GM19452 (cell line): ENCODE measurements at regions not wholly inside any gene's neighbourhood (a gene's known extent, or its start where the extent isn't known, plus 50 kb on each side); places are given as distances from the start of the nearest gene placed in this dataset.
"Not testable (repeated sequence)": the region's sequence is repeated elsewhere in the genome, so short reads cannot be mapped to it uniquely, and the experiment has no call there.

ENCODE experiments used
- ATAC-seq: cut with Tn5 transposase; IDR thresholded peaks from one replicate; pipeline ENCODE4 v1.9.1; 2021; ENCODE audit not compliant: unreplicated experiment

DNA sequence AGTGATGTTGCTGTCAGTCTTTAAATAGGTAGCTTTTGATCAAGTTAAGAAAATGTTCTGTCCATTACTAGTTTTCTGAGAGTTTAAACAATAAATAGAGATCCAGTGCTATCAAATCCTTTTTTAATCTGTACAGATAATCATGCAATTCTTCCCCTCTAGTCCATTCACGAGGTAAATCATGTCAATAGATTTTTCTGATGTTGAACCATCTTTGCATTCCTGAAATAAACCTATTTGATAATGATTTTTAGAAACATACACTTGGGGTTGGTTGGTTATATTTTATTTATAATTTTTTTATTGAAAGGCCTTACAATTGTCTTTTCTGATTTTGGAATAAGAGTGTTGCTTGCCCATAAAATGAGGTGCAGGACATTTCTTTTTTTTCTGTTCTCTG lies 95.0 kb downstream of the FAM53A start:
- no peak for ATAC-seq

DNA sequence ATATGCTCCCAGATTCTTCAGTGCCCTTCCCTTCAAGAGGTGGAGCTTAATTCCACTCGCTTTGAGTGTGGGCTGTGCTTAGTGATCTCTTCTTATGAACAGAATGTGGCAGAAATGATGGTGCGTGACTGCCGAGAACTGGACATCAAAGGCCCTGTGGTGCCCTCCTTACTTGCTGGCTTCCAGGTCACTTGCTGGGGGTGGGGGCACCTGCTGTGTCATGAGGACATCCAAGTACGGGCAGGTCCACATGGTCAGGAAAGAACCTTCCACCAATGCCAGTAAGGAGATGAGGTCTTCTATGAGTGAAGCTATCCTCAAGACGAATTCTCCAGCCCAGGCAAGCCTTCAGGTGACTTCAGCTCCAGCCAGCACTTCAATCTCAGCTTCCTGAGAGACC lies 95.8 kb downstream of the FAM53A start:
- ATAC-seq, result no peak

DNA sequence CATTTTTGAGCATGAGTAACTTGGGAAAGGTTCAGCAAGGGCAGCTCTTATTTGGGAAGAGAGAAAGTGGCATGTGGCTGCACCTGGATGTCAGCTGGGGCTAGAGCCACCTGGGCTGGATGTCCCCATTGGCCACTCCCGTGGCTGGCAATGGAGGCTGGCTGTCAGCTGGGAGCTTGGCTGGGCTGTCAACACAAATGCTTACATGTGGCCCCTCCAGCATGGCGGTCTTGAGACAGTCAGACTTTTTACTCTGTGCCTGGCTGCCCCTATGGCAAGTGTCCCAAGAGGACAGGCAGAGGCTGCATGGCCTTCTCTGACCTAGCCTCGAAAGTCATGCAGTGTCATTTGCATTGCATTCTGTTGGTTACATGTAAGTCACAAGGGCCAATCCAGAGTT lies 99.6 kb downstream of the FAM53A start:
- no peak for ATAC-seq

DNA sequence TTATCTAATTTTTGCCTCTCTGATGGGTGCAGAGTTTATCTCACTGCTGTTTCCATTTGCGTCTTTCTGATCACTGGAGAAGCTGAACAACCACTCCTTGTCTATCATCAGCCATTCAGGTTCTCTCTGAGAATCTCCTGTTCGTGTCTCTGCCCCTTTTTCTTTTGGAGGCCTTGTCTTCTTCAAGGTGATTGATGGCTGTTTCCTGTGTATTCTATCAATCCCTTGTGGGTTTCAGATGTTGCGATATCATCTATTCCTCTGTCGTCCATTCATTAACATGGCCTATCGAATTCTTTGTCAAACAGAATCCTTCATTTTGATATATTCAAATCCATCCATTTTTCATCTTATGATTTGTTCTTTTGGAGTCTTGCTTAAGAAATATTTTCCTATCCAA lies 100.3 kb downstream of the FAM53A start:
- no peak for ATAC-seq

DNA sequence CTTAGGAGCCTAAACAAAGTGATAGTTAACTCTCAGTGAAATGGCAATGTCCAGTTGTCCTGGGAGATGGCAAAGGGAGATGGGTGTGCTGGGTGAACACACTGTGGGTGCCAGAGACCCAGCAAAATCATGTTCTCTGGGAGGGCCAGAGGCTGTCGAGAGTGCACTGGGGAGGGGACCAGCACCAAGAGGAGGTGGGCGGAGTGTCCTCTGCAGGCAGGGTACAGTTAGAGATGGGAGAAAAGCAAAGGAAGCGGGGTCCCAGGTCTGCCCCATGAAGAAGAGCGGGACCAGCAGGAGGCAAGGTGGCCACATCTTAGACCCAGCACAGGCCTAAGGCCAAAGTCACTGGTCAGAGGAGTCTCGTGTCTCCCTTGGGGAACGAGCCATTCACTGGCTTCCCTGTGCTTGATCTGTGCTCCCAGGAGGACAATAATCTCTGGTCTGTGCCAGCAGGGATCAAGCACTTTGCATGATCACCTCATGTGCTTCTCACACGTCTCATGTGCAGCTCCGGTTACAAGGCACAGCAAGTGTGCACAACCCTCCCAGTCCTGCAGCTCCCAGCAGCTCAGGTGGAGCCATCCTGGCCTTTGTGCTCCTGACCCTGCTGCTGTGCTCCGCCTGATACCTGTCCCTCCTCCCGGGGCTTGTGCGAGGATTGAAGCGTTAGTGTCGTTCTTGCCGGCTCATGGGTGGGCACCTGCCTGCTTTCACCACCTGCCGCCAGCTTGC lies 100.9 kb downstream of the FAM53A start:
- no peak for ATAC-seq

DNA sequence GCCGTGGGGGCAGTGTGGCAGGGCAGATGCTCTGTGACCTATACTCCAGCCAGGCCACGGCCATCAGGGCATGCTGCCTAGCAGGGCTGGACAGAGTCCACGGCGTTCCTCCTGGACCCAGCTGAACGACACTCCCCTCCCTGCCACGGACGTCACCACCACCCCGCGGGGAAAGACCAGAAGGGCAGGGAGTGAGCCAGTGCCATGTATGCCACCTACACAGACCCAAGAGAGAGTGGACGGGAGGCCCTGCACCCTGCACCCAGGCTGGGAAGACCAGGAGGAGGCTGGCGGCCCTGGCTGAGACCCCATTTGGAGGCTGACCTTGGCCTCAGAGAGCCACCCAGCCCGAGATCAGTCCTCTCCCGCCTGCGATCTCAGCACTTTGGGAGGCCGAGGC lies 101.9 kb downstream of the FAM53A start:
- no peak for ATAC-seq

DNA sequence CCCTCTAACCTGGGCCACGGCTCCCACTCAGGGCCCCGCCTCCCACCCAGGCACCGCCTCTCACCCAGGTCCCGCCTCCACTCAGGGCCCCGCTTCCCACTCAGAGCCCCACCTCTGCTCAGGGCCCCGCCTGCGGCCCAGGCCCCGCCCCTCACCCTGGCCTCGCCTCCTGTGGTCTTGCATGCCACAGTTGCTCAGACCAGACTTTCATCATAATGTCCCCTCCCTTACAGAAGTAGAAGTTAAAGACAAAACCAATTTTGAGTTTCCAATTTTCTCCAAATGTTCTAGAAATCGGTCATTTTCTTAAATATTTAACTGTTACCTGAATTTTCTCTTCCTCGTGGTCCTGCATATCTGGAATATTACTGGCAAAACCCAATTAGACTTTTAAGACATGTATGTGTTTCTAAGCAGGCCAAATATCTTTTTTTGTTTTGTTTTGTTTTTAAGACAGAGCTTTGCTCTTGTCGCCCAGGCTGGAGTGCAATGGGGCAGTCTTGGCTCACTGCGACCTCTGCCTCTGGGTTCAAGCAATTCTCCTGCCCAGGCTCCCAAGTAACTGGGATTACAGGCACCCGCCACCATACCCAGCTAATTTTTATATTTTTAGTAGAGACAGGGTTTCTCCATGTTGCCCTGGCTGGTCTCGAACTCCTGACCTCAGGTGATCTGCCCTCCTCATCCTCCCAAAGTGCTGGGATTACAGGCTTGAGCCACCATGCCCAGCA lies 102.8 kb downstream of the FAM53A start:
- ATAC-seq, result peak; percentile 76

DNA sequence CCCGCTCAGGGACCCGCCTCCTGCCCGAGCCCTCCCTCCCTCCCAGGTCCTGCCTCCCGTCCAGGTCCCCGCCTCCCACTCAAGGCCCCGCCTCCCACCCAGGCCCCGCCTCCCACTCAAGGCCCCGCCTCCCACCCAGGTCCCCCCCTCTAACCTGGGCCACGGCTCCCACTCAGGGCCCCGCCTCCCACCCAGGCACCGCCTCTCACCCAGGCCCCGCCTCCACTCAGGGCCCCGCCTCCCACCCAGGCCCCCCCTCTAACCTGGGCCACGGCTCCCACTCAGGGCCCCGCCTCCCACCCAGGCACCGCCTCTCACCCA lies 103.5 kb downstream of the FAM53A start:
- ATAC-seq, result not testable (repeated sequence)

DNA sequence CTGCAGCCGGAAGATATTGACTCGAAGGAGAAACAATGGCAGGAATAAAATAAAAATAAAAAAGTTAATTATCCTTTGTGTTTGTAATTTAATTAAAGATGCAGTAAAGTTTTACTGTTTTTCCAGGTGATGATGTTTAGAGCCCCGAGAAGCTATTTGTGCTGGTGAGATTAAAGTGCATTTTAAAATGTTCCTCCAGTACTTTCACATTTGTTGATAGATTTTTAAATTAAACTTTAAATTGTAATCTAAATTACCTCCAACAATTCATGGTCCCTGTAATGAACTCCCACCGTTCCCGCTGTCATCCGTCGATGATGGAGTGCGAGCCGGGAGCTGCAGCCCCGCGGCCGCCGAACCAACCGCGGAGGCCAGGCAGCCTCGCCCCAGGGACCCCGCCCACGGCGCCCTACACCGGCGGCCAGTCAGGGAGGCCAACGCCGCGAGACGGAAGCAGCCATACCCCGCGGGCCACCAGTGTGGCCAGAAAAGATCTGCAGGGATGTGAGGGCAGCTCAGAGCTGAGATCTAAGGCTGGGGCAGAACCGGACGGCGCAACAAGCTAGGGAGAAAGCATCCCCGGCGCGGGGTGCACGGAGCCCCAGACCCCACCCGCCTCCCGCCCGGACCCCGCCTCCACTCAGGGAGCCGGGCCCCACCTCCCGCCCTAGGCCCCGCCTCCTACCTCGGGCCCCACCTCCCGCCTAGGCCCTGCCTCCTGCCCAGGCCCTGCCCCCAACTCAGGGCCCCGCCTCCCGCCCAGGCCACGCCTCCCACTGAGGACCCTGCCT lies 104.0 kb downstream of the FAM53A start:
- ATAC-seq, result peak; percentile 45

DNA sequence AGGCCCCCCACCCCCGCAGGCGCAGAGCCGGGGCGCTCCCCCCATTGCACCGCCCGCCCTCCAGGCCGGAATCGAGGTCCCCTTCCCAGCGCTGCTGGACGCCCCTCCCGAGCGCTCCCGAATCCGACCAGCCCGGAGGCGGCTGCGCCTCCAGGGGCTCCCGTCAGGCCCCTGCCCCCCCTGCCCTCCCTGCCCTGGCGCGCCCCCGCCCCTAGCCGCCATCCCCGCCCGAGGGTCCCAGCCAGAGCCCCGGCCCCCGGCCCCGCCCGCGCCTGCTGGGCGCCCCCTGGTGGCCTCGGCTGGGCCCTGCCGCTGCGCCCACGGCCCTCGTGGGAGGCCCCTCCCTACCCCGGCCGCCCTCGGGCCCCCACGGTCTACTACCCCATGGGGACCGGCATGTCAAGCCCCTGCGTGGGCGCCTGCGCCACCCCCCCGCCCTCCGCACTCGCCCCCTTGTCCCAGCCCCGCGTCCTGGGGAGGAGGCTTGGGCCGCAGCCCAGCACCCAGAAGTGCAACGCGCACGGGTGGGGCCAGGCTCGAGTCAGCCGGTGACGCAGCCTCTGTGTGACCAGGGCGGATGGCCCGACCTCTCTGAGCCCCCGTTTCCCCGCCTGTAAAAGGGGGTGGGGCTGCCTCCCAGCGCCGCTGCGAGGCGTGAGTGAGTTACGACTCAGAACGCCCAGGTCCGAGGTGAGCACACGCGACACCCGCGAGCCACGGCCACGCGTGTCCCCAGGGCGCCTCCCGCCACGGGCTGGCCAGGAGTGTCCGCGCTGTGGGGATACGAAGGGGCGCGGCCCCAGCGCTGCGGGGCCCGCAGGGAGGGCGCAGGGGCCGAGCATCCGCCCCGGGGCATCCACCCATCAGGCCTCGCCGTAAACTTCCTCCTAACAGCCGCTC lies 104.9 kb downstream of the FAM53A start:
- ATAC-seq, result no peak

DNA sequence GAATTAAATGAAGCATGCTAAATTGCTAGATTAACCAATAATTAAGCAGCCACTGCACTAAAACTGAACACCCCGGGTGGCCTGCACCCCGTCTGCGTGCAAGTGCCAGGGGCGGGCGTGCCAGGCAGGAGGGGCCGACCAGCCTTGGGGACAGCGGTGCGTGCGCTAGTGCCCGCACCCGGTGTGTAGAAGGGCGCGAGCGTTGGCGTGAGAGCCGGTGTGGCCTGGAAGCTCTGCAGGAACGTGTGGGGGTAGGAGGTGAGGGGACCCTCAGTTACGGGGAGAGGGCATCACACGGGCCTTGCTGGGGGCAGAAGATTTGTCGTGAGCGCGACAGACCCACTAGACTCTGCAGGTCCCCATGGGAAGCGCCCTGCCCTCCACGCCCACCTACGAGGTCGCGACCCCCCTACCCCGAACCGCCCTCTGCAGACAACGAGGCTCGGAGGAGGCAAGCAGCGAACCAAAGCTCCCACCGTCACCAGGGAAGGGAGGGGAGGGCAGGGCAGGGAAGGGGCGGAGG lies 105.8 kb downstream of the FAM53A start:
- ATAC-seq, result no peak

DNA sequence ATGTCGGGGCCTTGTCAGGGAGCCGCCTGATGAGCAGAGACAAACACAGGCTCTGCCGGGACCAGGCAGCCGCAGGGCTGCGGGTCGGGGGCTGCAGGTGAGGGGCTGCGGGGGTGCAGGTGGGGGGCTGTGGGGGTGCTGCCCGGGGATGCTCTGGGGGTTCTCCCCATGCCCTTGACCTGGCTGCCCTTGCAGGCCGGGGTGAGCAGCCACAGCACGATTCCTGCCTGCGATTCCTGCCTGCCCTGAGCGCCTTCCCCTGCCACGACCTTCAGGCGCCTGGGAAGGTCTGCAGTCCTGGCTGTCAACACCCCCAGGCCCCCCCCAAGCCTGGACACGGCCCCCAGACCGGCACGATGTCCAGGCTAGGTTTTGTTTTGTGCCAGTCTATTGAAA lies 106.3 kb downstream of the FAM53A start:
- no peak for ATAC-seq

DNA sequence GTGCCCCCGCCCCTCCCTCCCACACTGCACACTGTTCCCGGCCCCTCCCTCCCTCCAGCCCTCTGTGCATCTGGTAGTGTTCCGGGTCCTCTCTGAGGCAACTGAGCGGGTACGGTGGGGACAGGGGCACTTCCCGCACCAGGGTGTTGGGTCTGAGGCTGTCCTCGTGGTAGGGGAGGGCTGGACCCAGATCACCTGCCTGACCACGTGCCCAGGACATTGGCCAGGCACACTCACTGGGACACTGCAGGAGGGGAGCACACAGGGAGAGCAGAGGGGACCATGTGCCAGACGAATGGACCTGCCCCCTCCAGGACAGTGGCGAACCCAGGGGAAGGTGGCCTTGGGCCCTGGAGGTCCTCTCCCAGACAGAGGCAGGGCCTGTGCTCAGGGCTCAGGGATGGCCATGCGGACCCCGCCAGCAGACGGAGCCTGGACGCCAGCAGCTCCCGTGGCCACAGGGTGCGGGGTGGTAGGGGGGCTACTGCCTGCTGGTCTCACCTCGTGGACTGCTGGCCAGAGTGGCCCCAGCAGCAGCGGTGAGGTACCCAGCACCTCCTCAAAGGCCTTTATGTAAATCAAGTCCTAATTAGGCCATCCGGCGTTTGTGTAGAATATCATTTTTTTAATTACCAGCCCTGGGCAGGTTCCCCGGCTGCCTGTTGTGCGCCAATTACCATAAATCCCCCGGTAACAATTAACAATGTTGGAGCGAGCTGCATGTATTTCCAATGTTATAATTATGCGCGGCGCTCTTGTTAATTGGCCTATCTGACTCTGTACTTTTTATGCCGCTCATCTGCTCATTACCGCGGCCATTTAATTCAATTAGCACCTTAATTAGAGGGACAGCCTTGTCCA lies 106.9 kb downstream of the FAM53A start:
- ATAC-seq, result no peak

DNA sequence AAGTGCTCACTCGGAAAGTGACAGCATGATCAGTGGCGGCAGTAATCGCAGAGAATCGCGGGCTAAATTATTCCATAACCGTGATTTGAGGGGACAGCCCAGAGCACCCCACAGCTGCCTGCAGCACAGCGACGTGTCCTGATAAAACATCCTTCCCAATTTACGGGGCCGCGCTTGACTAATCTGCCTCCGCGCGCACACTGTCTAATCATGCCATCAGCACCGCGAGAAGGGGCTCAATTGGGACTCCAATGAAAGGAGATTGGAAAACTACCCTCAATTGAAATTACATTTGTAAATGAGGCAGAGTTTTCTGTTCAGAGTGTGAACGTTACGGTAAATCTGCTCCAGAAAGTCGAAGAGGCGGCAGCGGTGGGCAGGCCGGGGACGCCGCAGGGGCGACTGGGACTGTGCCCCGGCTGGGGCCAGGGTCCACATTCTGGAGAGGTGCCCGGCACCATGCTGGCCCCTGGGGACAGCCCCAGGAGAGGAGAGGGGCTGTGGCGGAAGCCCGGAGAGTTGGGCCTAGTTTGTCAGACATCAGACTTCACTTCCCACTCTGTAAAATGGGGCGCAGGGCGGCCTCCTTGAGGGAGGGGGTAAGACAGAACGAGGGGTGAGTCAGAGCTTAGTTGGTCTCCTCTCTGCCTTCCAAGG lies 107.7 kb downstream of the FAM53A start:
- no peak for ATAC-seq

DNA sequence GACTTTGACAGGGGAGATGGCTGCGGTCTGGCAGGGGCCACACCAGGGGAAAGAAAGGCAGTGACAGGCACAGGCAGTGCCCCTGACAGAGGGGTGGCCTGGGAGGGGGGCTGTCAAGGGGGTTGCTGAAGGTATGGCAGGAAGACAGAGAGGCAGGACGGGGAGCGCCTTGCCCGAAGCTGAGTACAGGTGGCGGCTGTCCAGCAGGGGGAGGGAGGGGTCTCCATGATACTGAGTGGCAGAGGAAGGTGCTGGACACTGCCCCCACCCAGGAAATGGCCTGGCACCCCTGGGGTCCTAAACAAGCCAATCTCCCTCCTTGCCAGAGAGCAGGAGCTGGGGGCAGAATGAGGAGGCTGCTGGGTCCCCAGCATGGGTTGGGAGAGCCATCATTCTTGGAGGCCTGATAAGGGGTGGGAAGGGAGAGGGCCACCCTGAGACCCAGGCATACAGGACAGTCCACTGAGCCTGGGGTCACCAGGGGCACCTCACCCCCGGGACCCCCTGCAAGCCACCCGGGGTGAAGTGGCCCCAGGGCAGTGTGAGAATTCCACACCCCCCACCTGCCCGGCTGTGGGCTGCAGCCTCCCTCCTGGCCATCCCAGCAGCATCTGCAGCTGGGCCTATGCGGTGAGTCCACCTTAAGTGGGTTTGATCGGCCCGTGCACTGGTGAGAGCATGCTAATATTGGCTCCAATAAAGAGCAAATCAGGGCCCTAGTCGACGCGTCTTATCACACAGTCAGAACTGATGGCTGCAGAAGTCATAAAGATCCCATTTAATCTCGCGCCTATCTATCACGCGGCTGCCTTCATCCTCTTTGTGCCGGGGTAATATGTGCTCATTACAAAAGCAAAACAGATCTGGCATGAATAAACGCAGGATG lies 108.5 kb downstream of the FAM53A start:
- ATAC-seq, result no peak

DNA sequence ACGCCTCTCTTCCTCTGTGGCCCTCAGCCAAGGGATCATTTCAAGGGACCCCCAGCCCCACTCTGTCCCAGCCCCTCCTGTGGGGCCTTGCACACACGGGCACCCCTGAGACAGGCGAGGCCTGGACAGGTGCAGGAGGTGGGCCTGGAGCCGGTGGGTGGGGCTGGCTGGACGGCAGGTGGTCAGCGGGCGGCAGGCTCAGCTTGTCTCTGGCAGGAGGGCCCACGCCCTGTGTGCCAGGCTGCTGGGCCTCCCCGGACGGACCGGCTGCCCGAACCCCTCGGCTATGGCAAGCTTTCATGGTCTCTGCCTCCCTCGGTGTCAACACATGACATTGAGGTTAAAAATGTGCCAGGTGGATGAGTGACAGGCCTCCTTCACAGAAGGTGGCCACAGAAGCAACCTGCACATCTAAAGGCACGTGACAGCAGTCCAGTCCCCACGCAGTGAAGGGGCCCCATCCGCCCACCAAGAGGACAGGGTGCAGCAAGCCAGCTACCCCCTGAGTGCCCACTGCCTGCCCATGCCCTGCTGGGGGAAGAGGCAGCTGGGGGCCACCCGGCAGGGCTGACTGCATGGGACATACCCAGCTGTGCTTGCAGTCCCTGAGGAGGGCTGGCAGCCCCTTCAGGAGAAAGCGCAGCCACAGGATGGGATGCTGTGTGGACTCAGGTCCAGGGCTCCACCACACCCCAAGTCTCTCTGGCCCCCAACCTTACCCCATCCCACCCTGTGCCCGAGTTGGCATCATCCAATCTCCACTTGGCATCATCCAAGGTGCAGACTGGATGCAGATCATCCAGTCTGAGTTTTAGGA lies 109.3 kb downstream of the FAM53A start:
- ATAC-seq, result no peak

DNA sequence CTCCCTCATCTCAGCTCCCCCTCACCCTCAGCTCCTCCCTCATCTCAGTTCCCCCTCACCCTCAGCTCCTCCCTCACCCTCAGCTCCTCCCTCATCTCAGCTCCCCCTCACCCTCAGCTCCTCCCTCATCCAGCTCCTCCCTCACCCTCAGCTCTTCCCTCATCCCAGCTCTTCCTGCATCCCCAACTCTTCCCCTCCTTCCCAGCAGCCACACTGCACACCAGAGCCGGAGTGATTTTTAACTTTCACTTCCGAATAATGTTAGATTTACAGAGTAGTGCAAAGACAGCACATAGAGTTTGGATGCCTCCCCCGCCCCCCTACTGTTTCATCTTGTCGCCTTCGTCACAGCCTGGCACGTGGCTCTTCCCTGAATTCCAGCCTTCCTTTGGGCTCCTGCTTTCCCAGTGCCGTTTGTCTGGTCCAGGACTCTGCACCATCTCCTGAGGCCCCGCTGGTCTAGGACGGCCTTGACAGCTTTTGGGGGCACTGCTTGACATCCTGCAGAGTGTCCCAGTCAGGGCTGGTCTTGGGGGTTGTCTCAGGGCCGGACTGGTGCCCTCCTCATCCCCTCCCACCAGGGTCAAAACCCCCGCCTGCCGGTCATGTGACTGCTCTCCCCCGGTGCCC lies 110.2 kb downstream of the FAM53A start:
- no peak for ATAC-seq
